Gastrocnemius medialis (tissue), 4 donors: ENCODE measurements at regions not wholly inside any gene's neighbourhood (a gene's known extent, or its start where the extent isn't known, plus 50 kb on each side); places are given as distances from the start of the nearest gene placed in this dataset.

Experiments used
- POLR2A ChIP-seq, 2 donors: fragments of 450-650 bp; IDR thresholded peaks; one replicate each; pipeline ENCODE4 v1.6.1; 2017; ENCODE audit warnings: antibody characterized with exemption in 2 of 2, mild to moderate bottlenecking in 2 of 2, moderate library complexity in 2 of 2
- TF ChIP-seq, protein P1 (sequence below), 5 experiments: fragments of 450-650 bp in 3 of 5; fragments of 200-600 bp in 2 of 5; sonication (generic) in 2 of 5; IDR thresholded peaks in 4 of 5; conservative IDR thresholded peaks in 1 of 5; 1 replicate in 4 of 5; 2 replicates in 1 of 5; pipeline ENCODE4 v1.5.1; 2016 to 2019; ENCODE audit warnings: antibody characterized with exemption in 5 of 5, mild to moderate bottlenecking in 3 of 5, moderate library complexity in 3 of 5

DNA sequence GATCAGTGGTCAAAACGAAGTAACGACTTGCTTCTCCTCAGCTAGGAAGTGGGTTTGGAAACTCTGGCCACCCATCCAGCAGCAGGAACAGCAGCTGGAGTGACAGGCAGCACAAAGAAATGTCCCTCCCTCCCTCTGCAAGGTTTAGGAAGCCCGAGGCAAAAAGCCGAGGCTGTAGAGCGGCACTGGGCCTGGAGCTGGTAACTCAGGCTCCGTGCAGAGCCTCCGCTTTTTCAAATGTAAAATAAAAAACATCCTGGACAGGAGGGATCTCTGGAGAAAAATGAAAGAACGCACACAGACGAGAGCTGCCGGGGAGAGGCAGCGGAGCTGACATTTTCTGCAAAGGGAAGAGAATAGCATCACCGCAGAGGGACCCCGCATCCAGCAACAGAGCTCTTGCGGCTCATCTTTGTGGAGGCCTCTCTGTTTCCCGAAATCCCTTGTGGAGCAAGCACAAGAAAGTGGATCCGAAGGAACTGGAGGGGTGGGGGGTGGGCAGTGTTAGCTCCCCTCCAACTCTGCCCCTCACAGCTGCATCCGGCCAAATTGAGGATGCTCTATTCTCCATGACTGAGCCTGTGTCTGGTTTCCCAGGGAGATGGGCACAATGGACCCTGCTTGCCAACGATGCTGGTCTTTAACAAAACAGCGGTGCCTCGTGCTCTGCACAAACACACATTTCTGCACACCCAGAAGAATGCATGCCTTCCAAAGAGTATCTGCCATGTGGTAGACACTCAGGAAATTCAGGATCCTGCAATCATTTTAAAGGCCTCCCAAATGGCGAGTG, 335.5 kb upstream of the ZFHX3 start:
- TF ChIP-seq, protein P1, sequence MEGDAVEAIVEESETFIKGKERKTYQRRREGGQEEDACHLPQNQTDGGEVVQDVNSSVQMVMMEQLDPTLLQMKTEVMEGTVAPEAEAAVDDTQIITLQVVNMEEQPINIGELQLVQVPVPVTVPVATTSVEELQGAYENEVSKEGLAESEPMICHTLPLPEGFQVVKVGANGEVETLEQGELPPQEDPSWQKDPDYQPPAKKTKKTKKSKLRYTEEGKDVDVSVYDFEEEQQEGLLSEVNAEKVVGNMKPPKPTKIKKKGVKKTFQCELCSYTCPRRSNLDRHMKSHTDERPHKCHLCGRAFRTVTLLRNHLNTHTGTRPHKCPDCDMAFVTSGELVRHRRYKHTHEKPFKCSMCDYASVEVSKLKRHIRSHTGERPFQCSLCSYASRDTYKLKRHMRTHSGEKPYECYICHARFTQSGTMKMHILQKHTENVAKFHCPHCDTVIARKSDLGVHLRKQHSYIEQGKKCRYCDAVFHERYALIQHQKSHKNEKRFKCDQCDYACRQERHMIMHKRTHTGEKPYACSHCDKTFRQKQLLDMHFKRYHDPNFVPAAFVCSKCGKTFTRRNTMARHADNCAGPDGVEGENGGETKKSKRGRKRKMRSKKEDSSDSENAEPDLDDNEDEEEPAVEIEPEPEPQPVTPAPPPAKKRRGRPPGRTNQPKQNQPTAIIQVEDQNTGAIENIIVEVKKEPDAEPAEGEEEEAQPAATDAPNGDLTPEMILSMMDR (IDR thresholded peaks at IDR 0.05 in 4 of 5, conservative IDR thresholded peaks at IDR 0.05 in 1 of 5): no peak
- TF ChIP-seq POLR2A (IDR thresholded peaks at IDR 0.05): no peak
